ENCODE measurements at regions not wholly inside any gene's neighbourhood (a gene's known extent, or its start where the extent isn't known, plus 50 kb on each side); places are given as distances from the start of the nearest gene placed in this dataset.

DNA sequence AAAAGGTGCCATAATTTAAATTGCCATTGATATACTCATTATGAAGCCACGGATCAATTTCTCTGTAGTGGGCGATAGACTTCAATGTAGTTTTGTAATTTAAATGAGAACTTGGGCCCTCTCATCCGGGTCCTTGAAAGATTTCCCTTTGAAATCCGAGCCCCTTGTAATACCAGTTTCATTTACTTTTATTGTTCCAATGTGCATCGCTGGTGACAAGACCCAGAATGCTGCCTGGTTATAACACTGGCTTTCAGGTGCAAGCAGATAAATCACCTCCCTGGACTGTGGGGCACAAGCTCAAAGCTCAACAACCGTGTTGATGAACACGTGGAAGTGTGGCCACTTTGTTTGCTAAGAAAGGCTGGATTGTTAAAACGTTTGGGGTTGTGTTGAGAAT lies 68.9 kb upstream of the FZD10 start:
- TF ChIP-seq, protein P1, sequence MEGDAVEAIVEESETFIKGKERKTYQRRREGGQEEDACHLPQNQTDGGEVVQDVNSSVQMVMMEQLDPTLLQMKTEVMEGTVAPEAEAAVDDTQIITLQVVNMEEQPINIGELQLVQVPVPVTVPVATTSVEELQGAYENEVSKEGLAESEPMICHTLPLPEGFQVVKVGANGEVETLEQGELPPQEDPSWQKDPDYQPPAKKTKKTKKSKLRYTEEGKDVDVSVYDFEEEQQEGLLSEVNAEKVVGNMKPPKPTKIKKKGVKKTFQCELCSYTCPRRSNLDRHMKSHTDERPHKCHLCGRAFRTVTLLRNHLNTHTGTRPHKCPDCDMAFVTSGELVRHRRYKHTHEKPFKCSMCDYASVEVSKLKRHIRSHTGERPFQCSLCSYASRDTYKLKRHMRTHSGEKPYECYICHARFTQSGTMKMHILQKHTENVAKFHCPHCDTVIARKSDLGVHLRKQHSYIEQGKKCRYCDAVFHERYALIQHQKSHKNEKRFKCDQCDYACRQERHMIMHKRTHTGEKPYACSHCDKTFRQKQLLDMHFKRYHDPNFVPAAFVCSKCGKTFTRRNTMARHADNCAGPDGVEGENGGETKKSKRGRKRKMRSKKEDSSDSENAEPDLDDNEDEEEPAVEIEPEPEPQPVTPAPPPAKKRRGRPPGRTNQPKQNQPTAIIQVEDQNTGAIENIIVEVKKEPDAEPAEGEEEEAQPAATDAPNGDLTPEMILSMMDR (IDR thresholded peaks at IDR 0.05): no peak
- no peak for TF ChIP-seq TEAD4 (IDR thresholded peaks at IDR 0.05; ENCODE audit: borderline replicate concordance, insufficient read depth)
- no peak for TF ChIP-seq GABPA (IDR thresholded peaks at IDR 0.05; ENCODE audit: low read depth)
- TF ChIP-seq EP300 (IDR thresholded peaks at IDR 0.05; ENCODE audit: borderline replicate concordance in 1 of 2, low read depth in 1 of 2, low read length in 1 of 2): no peak
- no peak for TF ChIP-seq JUND (IDR thresholded peaks at IDR 0.05)
- TF ChIP-seq, protein P2, sequence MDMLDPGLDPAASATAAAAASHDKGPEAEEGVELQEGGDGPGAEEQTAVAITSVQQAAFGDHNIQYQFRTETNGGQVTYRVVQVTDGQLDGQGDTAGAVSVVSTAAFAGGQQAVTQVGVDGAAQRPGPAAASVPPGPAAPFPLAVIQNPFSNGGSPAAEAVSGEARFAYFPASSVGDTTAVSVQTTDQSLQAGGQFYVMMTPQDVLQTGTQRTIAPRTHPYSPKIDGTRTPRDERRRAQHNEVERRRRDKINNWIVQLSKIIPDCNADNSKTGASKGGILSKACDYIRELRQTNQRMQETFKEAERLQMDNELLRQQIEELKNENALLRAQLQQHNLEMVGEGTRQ (IDR thresholded peaks at IDR 0.05; ENCODE audit: borderline replicate concordance, low read depth, low read length): no peak
- no peak for TF ChIP-seq FOSL2 (IDR thresholded peaks at IDR 0.05; ENCODE audit: borderline replicate concordance, low read depth)
- TF ChIP-seq RAD21 (IDR thresholded peaks at IDR 0.05; ENCODE audit: low read length): no peak
- no peak for TF ChIP-seq SIN3A (IDR thresholded peaks at IDR 0.05; ENCODE audit: borderline replicate concordance, low read depth, low read length)
- no peak for TF ChIP-seq YY1 (IDR thresholded peaks at IDR 0.05; ENCODE audit: low read depth)

Measured in SK-N-SH (cell line).